Fibroblast of the aortic adventitia (primary cell): ENCODE measurements at regions not wholly inside any gene's neighbourhood (a gene's known extent, or its start where the extent isn't known, plus 50 kb on each side); places are given as distances from the start of the nearest gene placed in this dataset.

Experiments used
- DNase-seq: peaks from one replicate; pipeline ENCODE4 v3.0.0-alpha.2; 2010; ENCODE audit warnings: low read depth
- H3K4me3 ChIP-seq: 2 replicates; pipeline ENCODE4 v1.5.1; 2011; ENCODE audit warnings: low read depth, mild to moderate bottlenecking, control low read depth, low read length, moderate library complexity
- CTCF ChIP-seq: IDR thresholded peaks from 2 replicates; pipeline ENCODE4 v1.5.1; 2011; ENCODE audit warnings: mild to moderate bottlenecking, low read length, control low read depth, inconsistent platforms; ENCODE audit not compliant: insufficient read depth

DNA sequence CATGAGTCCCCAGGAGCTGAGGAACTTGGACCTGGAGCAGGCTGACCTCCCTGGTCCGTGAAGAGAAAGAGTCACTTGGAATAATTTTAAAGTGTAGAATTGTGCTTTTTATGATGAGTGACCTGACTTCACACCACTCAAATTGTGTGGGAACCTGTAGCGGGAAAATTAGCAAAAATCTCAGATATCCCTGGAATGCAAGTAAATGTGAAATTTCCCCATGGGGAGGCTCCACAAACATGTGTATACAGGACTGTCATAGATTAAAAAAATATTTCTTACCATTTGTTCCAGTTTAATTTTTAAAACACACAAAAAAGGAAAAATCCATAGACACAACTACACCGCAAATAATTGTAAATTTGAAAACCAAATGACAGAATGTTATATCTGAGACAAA is 1079.6 kb upstream of the PABPC4L start:
- TF ChIP-seq CTCF, result no peak
- no peak for DNase-seq
- no peak overlapping the region for H3K4me3 ChIP-seq

- TF ChIP-seq CTCF, result no peak
Measured at GRCh38 chr4:135277980-135278315, 1076.4 kb upstream of the PABPC4L start.

DNA sequence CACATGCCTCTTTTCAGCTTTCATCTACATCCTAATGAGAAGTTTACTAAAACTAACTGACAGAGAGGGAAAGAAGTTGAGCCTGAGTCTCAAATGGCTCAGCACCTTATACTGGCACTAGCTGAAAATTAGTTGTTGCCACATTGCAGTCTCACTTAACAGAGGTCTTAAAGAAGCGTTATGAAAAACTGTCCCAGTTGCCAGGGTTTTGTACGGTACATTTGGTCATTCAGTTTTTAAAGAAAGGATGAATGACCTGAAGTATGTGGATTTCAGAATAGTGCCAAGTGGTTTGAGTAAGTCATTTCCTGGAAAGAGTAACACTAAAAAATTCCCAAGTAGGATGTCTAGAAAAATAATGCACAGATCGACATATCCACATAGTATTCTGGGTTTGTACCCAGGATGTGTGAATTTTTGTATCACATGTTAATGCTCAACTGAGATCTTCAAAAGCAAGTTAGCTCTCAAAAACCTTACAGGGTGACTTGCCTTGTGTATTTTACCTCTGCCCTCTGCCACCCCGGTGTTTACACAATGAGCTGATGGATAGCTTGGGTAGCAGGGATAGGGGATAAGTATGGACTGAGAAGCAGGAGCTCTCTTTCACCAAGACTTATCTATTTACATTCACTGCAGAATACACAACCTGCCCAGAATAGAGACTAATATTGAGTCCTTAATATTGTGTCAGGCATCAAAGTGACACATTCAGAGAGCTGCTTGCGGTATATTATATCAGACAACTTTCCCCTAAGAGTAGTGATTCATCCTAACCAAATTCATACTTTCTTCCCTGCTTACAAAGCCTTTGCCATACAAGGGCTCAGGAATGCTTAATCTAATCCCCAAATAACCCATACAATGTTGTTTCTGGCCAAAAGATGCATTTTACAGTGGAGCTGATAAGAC is 1075.7 kb upstream of the PABPC4L start:
- DNase-seq, result peak; percentile 44
- H3K4me3 ChIP-seq, result no peak overlapping the region
- no peak for TF ChIP-seq CTCF

More at GRCh38 chr4:135277980-135278315, 1076.4 kb upstream of the PABPC4L start:
- no peak for DNase-seq
- no peak overlapping the region for H3K4me3 ChIP-seq

GRCh38 chr4:135274416-135274815 is 1072.8 kb upstream of the PABPC4L start:
- no peak for TF ChIP-seq CTCF
- no peak overlapping the region for H3K4me3 ChIP-seq
- no peak for DNase-seq

GRCh38 chr4:135269125-135269890 is 1067.7 kb upstream of the PABPC4L start:
- no peak for TF ChIP-seq CTCF
- DNase-seq, result no peak
- no peak overlapping the region for H3K4me3 ChIP-seq

DNA sequence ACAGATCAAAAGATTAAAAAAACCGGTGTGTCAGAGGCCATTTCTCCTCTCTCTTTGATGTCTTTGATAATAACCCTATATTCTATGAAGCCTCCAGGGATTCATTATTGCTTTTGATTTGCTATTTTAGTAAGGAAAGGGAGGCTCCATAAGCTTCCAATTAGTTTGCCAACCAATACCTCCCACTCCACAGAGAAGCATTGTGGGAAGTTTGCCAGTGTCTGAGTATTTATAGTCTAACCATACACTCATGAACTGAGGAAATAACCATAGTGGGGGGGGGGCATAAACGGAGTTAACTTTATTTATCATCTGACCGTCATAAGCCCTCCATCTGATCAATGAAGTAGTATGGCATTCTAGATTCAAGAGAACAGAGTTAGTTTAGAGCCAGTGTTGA is 1066.8 kb upstream of the PABPC4L start:
- no peak for DNase-seq
- no peak for TF ChIP-seq CTCF
- no peak overlapping the region for H3K4me3 ChIP-seq
